GM04503 (cell line): ENCODE measurements at regions not wholly inside any gene's neighbourhood (a gene's known extent, or its start where the extent isn't known, plus 50 kb on each side); places are given as distances from the start of the nearest gene placed in this dataset.

ENCODE experiments used
- DNase-seq: peaks from one replicate; pipeline ENCODE4 v3.0.0-alpha.2; 2012; ENCODE audit warnings: low read depth

GRCh38 chr4:157880761-157881160, 292.1 kb downstream of the GASK1B start:
- no peak for DNase-seq

GRCh38 chr4:157854819-157855218, 318.0 kb downstream of the GASK1B start:
- DNase-seq: no peak

GRCh38 chr4:157840648-157841047, 332.2 kb downstream of the GASK1B start:
- no peak for DNase-seq

- no peak for DNase-seq
Observed at GRCh38 chr4:157840034-157840433, 332.8 kb downstream of the GASK1B start.

GRCh38 chr4:157838366-157838765, 334.5 kb downstream of the GASK1B start:
- no peak for DNase-seq

GRCh38 chr4:157837071-157837703, 335.6 kb downstream of the GASK1B start:
- DNase-seq: no peak

- DNase-seq: no peak
Observed at GRCh38 chr4:157832596-157832995, 340.2 kb downstream of the GASK1B start.

- no peak for DNase-seq
Observed at GRCh38 chr4:157824021-157824420, 348.8 kb downstream of the GASK1B start.

- DNase-seq: no peak
Observed at GRCh38 chr4:157821814-157822213, 351.0 kb downstream of the GASK1B start.

- no peak for DNase-seq
Observed at GRCh38 chr4:157819693-157820464, 352.9 kb downstream of the GASK1B start.

GRCh38 chr4:157818946-157819692, 353.7 kb downstream of the GASK1B start:
- DNase-seq: no peak

GRCh38 chr4:157810137-157810774, 362.6 kb downstream of the GASK1B start:
- DNase-seq: no peak

- DNase-seq: no peak
Observed at GRCh38 chr4:157808796-157809383, 363.9 kb downstream of the GASK1B start.

- no peak for DNase-seq
Observed at GRCh38 chr4:157806184-157806583, 366.6 kb downstream of the GASK1B start.

- DNase-seq: no peak
Observed at GRCh38 chr4:157804986-157805385, 367.8 kb downstream of the GASK1B start.

- no peak for DNase-seq
Observed at GRCh38 chr4:157803845-157804521, 368.8 kb downstream of the GASK1B start.

- DNase-seq: no peak
Observed at GRCh38 chr4:157803421-157803820, 369.4 kb downstream of the GASK1B start.

GRCh38 chr4:157795495-157795894, 377.3 kb downstream of the GASK1B start:
- no peak for DNase-seq

GRCh38 chr4:157792716-157793115, 380.1 kb downstream of the GASK1B start:
- DNase-seq: no peak

GRCh38 chr4:157791236-157791635, 381.6 kb downstream of the GASK1B start:
- DNase-seq: no peak

- DNase-seq: no peak
Observed at GRCh38 chr4:157787618-157788017, 385.2 kb downstream of the GASK1B start.

- no peak for DNase-seq
Observed at GRCh38 chr4:157781361-157781760, 391.5 kb downstream of the GASK1B start.
